ENCODE measurements at regions not wholly inside any gene's neighbourhood (a gene's known extent, or its start where the extent isn't known, plus 50 kb on each side); places are given as distances from the start of the nearest gene placed in this dataset.

GRCh38 chrX:3541336-3541735 lies 172.1 kb downstream of the PRKX start:
- no peak for TF ChIP-seq CTCF (IDR thresholded peaks at IDR 0.05; ENCODE audit: low read depth, low read length, missing input control)
- no peak for TF ChIP-seq ZBTB33 (IDR thresholded peaks at IDR 0.05)
- no peak for TF ChIP-seq GABPA (IDR thresholded peaks at IDR 0.05 in 1 of 2, conservative IDR thresholded peaks at IDR 0.05 in 1 of 2)
- TF ChIP-seq YY1 (IDR thresholded peaks at IDR 0.05): no peak
- TF ChIP-seq TAF1 (conservative IDR thresholded peaks at IDR 0.05): no peak
- TF ChIP-seq RAD21 (IDR thresholded peaks at IDR 0.05): no peak
- TF ChIP-seq EGR1 (IDR thresholded peaks at IDR 0.05; ENCODE audit: low read depth in 2 of 2): no peak
- no peak for TF ChIP-seq JUND (IDR thresholded peaks at IDR 0.05)
- no peak for TF ChIP-seq SP1 (IDR thresholded peaks at IDR 0.05)

All from liver (tissue), 3 donors.